B cell (primary cell): ENCODE measurements at regions not wholly inside any gene's neighbourhood (a gene's known extent, or its start where the extent isn't known, plus 50 kb on each side); places are given as distances from the start of the nearest gene placed in this dataset.

Experiments used
- ATAC-seq: fragments of 200-7000 bp; cut with Tn5 transposase; one replicate; pipeline ENCODE4 v1.10.0; 2021; ENCODE audit warnings: low read depth, mild to moderate bottlenecking, moderate number of reproducible peaks, moderate library complexity
- CTCF ChIA-PET: fragments of 350-600 bp; sonication (Branson Sonifier 250); formaldehyde crosslinking; loops from one replicate; lab custom pipeline; 2021; ENCODE audit warnings: antibody characterized with exemption, inconsistent platforms; lab: Charles Lee
- POLR2A ChIA-PET: fragments of 350-600 bp; sonication (Branson Sonifier 250); formaldehyde crosslinking; loops from one replicate; lab custom pipeline; 2021; ENCODE audit warnings: antibody characterized with exemption; lab: Charles Lee
- DNase-seq: peaks from one replicate; pipeline ENCODE4 v3.0.0; 2013
- H2AFZ ChIP-seq: 2 replicates; pipeline ENCODE4 v1.6.1; 2012; ENCODE audit warnings: mild to moderate bottlenecking, low read depth, low read length; ENCODE audit not compliant: insufficient read depth, poor library complexity, severe bottlenecking
- H3K27ac ChIP-seq, 2 donors: 1 replicate in 1 of 2; 2 replicates in 1 of 2; pipeline ENCODE4 v1.5.1; 2012 to 2013; ENCODE audit warnings: low read length in 2 of 2, mild to moderate bottlenecking in 2 of 2, moderate library complexity in 1 of 2
- H3K27me3 ChIP-seq, 4 experiments: fragments of 200-600 bp in 1 of 4; sonication (generic) in 1 of 4; replicated peaks in 1 of 4; 1 replicate in 2 of 4; 2 replicates in 2 of 4; pipeline versions ENCODE4 v1.6.1 to v1.7.0; 2013 to 2016; ENCODE audit warnings: low read length in 3 of 4, mild to moderate bottlenecking in 2 of 4, mixed read lengths in 1 of 4, moderate library complexity in 1 of 4; ENCODE audit not compliant: insufficient read depth in 4 of 4, control insufficient read depth in 3 of 4; ENCODE audit errors: control extremely low read depth in 1 of 4
- H3K36me3 ChIP-seq, 2 experiments: replicated peaks in 1 of 2; 1 replicate in 1 of 2; 2 replicates in 1 of 2; pipeline versions ENCODE4 v1.6.1 to v1.7.1; 2013; ENCODE audit warnings: low read length in 1 of 2; ENCODE audit not compliant: insufficient read depth in 2 of 2, control insufficient read depth in 1 of 2; ENCODE audit errors: control extremely low read depth in 1 of 2, extremely low read depth in 1 of 2
- H3K4me1 ChIP-seq, 2 donors: fragments of 200-600 bp in 1 of 2; sonication (generic) in 1 of 2; 1 replicate in 1 of 2; 2 replicates in 1 of 2; pipeline versions ENCODE4 v1.5.1 to v1.6.1; 2013 to 2017; ENCODE audit warnings: low read length in 2 of 2; ENCODE audit not compliant: control insufficient read depth in 2 of 2, insufficient read depth in 2 of 2
- H3K4me2 ChIP-seq: replicated peaks from 2 replicates; pipeline ENCODE3; 2012; ENCODE audit warnings: mild to moderate bottlenecking, low read depth, low read length; ENCODE audit not compliant: poor library complexity, severe bottlenecking
- H3K4me3 ChIP-seq, 5 experiments: fragments of 200-600 bp in 1 of 5; sonication (generic) in 1 of 5; 1 replicate in 3 of 5; 2 replicates in 2 of 5; pipeline versions ENCODE4 v1.5.1 to v1.7.0; 2011 to 2016; ENCODE audit warnings: low read length in 4 of 5, mild to moderate bottlenecking in 4 of 5, low read depth in 2 of 5, control low read depth in 1 of 5, moderate library complexity in 1 of 5; ENCODE audit not compliant: insufficient read depth in 1 of 5; ENCODE audit errors: control extremely low read depth in 1 of 5, extremely low read depth in 1 of 5
- H3K79me2 ChIP-seq: fragments of 200-600 bp; sonication (generic); one replicate; pipeline ENCODE4 v1.6.0; 2016; ENCODE audit warnings: low read length; ENCODE audit not compliant: control insufficient read depth, insufficient read depth
- H3K9ac ChIP-seq: fragments of 200-600 bp; sonication (generic); 2 replicates; pipeline ENCODE4 v1.6.1; 2017; ENCODE audit warnings: mild to moderate bottlenecking, low read length, moderate library complexity
- H3K9me3 ChIP-seq, 3 donors: one replicate each; pipeline versions ENCODE4 v1.6.1 to v1.7.1; 2013; ENCODE audit warnings: low read length in 2 of 3; ENCODE audit not compliant: control insufficient read depth in 2 of 3, insufficient read depth in 1 of 3; ENCODE audit errors: control extremely low read depth in 1 of 3
- H4K20me1 ChIP-seq: 2 replicates; pipeline ENCODE4 v1.6.0; 2012; ENCODE audit warnings: mild to moderate bottlenecking, low read length; ENCODE audit not compliant: insufficient read depth, control insufficient read depth, poor library complexity, severe bottlenecking
- H3K27ac Mint-ChIP-seq: one replicate; pipeline ENCODE4 v1.8.0; 2021; ENCODE audit warnings: mixed read lengths
- H3K27me3 Mint-ChIP-seq: one replicate; pipeline ENCODE4 v1.8.0; 2021; ENCODE audit warnings: mixed read lengths
- H3K4me1 Mint-ChIP-seq: one replicate; pipeline ENCODE4 v1.8.0; 2021; ENCODE audit warnings: mixed read lengths
- H3K4me3 Mint-ChIP-seq: one replicate; pipeline ENCODE4 v1.8.0; 2021; ENCODE audit warnings: mixed read lengths
- H3K9me3 Mint-ChIP-seq: one replicate; pipeline ENCODE4 v1.8.0; 2022; ENCODE audit warnings: mixed read lengths; ENCODE audit not compliant: insufficient read depth
- CTCF ChIP-seq: fragments of 200-600 bp; IDR thresholded peaks from one replicate; pipeline ENCODE4 v1.8.0; 2022; ENCODE audit warnings: antibody characterized with exemption, mild to moderate bottlenecking
- EZH2 ChIP-seq: IDR thresholded peaks from 2 replicates; pipeline ENCODE4 v1.6.1; 2012; ENCODE audit warnings: borderline replicate concordance, low read depth, mild to moderate bottlenecking, moderate library complexity, low read length; ENCODE audit not compliant: insufficient read depth, poor library complexity, severe bottlenecking
- WGBS: methylation state at CpG from one replicate; pipeline ENCODE4 v1.1.5; 2013; ENCODE audit warnings: missing lambda C conversion rate; ENCODE audit not compliant: insufficient coverage; 5-methylcytosine and 5-hydroxymethylcytosine counted together
- intact Hi-C: fragments of 100-400 bp; cut with micrococcal nuclease; formaldehyde crosslinking; loops from one replicate; pipeline ENCODE4 v1.10.0; 2022

GRCh38 chr18:39886136-39886535 is 2068.9 kb upstream of the PIK3C3 start:
- no peaks in the 10 kb centered on the region for H3K27me3 ChIP-seq
- DNase-seq (no peak), ATAC-seq (no peak)
- H3K9ac ChIP-seq = no peak overlapping the region
- Mint-ChIP-seq H3K27ac (no peak overlapping the region), H3K4me3 (no peak overlapping the region), H3K9me3 (no peaks in the 10 kb centered on the region), H3K27me3 (no peaks in the 10 kb centered on the region), H3K4me1 (no peaks in the 10 kb centered on the region)
- H2AFZ ChIP-seq = no peak overlapping the region
- no peaks in the 10 kb centered on the region for H4K20me1 ChIP-seq
- no peak for TF ChIP-seq EZH2
- no peak for TF ChIP-seq CTCF
- no CpG with 5 or more reads among the region's 1 CpG for WGBS
- intact Hi-C loops = no loop called here
- H3K27ac ChIP-seq = no peak overlapping the region
- ChIA-PET CTCF (no interaction called here), POLR2A (no interaction called here)
- no peaks in the 10 kb centered on the region for H3K79me2 ChIP-seq
- peaks cover 0 to 8% (median 0%) of the 10 kb centered on the region in 3 donors for H3K9me3 ChIP-seq
- no peak overlapping the region for H3K4me3 ChIP-seq
- no peaks in the 10 kb centered on the region for H3K4me1 ChIP-seq
- H3K36me3 ChIP-seq = no peaks in the 10 kb centered on the region
- H3K4me2 ChIP-seq = no peak overlapping the region

GRCh38 chr18:39872651-39873050 is 2082.4 kb upstream of the PIK3C3 start:
- H3K4me1 ChIP-seq = no peaks in the 10 kb centered on the region
- no peaks in the 10 kb centered on the region for H3K79me2 ChIP-seq
- no peaks in the 10 kb centered on the region for H4K20me1 ChIP-seq
- Mint-ChIP-seq H3K4me1 (no peaks in the 10 kb centered on the region), H3K27ac (no peak overlapping the region), H3K4me3 (no peak overlapping the region), H3K27me3 (no peaks in the 10 kb centered on the region), H3K9me3 (peaks cover 2% of the 10 kb centered on the region)
- TF ChIP-seq EZH2 (no peak), CTCF (no peak)
- H3K9ac ChIP-seq = no peak overlapping the region
- H3K27ac ChIP-seq = no peak overlapping the region
- no peak overlapping the region for H2AFZ ChIP-seq
- DNase-seq = no peak
- no peaks in the 10 kb centered on the region for H3K9me3 ChIP-seq
- POLR2A ChIA-PET = no interaction called here
- intact Hi-C loops = no loop called here
- no peak overlapping the region for H3K4me2 ChIP-seq
- no peaks in the 10 kb centered on the region for H3K27me3 ChIP-seq
- ATAC-seq = no peak
- no peaks in the 10 kb centered on the region for H3K36me3 ChIP-seq
- CTCF ChIA-PET = no interaction called here
- WGBS = no CpG with 5 or more reads among the region's 1 CpG
- no peak overlapping the region for H3K4me3 ChIP-seq
